NB4 (cell line): ENCODE measurements at regions not wholly inside any gene's neighbourhood (a gene's known extent, or its start where the extent isn't known, plus 50 kb on each side); places are given as distances from the start of the nearest gene placed in this dataset.

Source experiments
- CTCF ChIP-seq: IDR thresholded peaks from one replicate; pipeline ENCODE4 v1.5.1; 2012; ENCODE audit warnings: low read depth, low read length
- MAX ChIP-seq: IDR thresholded peaks from 2 replicates; pipeline ENCODE4 v1.6.1; 2011; ENCODE audit warnings: low read depth, low read length
- POLR2A ChIP-seq: IDR thresholded peaks from 2 replicates; pipeline ENCODE4 v1.6.1; 2011; ENCODE audit warnings: mild to moderate bottlenecking; ENCODE audit not compliant: insufficient read length; ENCODE audit errors: extremely low read depth

- no peak for TF ChIP-seq CTCF
- no peak for TF ChIP-seq POLR2A
- TF ChIP-seq MAX: no peak
Measured at GRCh38 chr12:132430838-132431774, 58.8 kb upstream of the FBRSL1 start.
